ENCODE measurements at regions not wholly inside any gene's neighbourhood (a gene's known extent, or its start where the extent isn't known, plus 50 kb on each side); places are given as distances from the start of the nearest gene placed in this dataset.

DNA sequence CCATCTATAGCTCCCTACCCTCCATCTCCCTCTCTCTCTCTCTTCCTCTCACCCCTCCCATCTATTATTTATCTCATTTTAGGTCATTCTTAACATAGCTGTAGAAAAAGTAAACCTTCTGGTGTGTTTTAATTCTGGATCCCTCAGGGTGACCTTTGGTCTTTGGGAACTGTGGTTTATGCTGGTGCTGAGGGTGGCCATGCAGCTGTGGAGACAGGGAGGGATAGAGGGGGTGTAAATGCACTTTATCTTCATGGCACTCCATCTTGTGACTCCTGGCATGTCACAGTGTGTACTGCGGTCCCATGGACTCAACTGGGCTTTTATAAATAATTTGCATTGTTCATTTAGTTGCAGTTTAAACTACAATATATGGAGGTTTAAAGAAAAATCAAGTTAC is 50.2 kb upstream of the RUNX1 start:
- TF ChIP-seq TAF1 (IDR thresholded peaks at IDR 0.05; ENCODE audit: borderline replicate concordance, low read depth, low read length) (no peak), POLR2A (IDR thresholded peaks at IDR 0.05; ENCODE audit: low read depth, low read length) (no peak), POLR2AphosphoS5 (IDR thresholded peaks at IDR 0.05; ENCODE audit: low read depth, low read length) (no peak)

All from GM12892 (cell line).